ENCODE measurements at regions not wholly inside any gene's neighbourhood (a gene's known extent, or its start where the extent isn't known, plus 50 kb on each side); places are given as distances from the start of the nearest gene placed in this dataset.

DNA sequence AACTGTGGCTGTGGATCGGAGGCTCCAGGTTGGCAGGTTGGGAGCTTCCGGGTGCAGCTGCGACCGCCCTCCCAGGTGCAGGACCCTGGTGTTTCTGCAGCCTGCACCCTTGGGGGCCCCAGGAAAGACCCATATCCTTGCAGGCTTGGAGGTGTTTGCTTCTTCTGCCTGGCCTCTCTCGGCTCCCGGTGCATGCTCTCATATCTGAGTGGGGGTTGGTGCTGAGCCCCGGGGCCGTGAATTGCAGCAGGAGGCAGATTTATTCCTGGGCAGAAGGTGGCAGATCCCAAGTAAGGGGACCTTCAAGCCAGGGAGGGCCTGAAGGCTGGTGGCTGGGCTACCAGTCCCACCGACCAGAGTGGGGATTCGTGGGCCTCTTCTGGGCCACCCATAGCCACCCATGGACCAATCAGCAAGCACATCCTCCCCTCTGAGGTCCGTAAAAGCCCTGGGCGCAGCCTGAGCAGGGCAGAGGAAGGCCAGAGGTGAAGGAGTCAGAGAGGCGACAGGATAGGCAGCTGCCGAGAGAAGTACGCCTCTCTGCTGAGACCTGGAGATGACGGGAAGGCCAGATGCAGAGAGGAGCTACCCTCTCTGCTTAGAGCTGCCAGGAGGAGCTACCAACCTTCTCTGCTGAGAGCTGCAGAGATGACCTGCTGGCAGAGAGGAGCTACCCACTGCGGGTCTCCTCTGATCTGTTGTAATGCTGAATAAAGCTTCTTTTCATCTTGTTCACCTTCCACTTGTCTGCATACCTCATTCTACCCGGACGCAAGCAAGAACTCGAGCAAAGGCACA, 1279.0 kb upstream of the LRRTM1 start:
- TF ChIP-seq ZNF175 (tag by site-specific recombination; IDR thresholded peaks at IDR 0.05) = no peak
- no peak for TF ChIP-seq ZNF837 (tag by site-specific recombination; IDR thresholded peaks at IDR 0.05)
- no peak for TF ChIP-seq ZNF518A (tag by site-specific recombination; conservative IDR thresholded peaks at IDR 0.05; ENCODE audit: low read depth)
- TF ChIP-seq, protein P1, sequence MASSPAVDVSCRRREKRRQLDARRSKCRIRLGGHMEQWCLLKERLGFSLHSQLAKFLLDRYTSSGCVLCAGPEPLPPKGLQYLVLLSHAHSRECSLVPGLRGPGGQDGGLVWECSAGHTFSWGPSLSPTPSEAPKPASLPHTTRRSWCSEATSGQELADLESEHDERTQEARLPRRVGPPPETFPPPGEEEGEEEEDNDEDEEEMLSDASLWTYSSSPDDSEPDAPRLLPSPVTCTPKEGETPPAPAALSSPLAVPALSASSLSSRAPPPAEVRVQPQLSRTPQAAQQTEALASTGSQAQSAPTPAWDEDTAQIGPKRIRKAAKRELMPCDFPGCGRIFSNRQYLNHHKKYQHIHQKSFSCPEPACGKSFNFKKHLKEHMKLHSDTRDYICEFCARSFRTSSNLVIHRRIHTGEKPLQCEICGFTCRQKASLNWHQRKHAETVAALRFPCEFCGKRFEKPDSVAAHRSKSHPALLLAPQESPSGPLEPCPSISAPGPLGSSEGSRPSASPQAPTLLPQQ (tag by site-specific recombination; IDR thresholded peaks at IDR 0.05) = no peak
- no peak for TF ChIP-seq GLIS2 (tag by site-specific recombination; IDR thresholded peaks at IDR 0.05)
- no peak for TF ChIP-seq PRDM10 (tag by site-specific recombination; IDR thresholded peaks at IDR 0.05)
- no peak for TF ChIP-seq ZNF239 (tag by site-specific recombination; IDR thresholded peaks at IDR 0.05)
- no peak for TF ChIP-seq FEZF1 (tag by site-specific recombination; IDR thresholded peaks at IDR 0.05)
- TF ChIP-seq ZEB2 (tag by site-specific recombination; IDR thresholded peaks at IDR 0.05) = no peak
- no peak for TF ChIP-seq GLIS1 (tag by site-specific recombination; IDR thresholded peaks at IDR 0.05)
- no peak for TF ChIP-seq ZFP41 (tag by site-specific recombination; IDR thresholded peaks at IDR 0.05; ENCODE audit: borderline replicate concordance)
- no peak for TF ChIP-seq ZNF76 (tag by site-specific recombination; IDR thresholded peaks at IDR 0.05; ENCODE audit: borderline replicate concordance, low read depth)
- no peak for TF ChIP-seq SCRT2 (tag by site-specific recombination; IDR thresholded peaks at IDR 0.05)
- no peak for TF ChIP-seq HIC1 (tag by site-specific recombination; IDR thresholded peaks at IDR 0.05)
- Histone ChIP-seq H3K4me1 (ENCODE audit: control insufficient read depth, insufficient read depth, low read length) (no peaks in the 10 kb centered on the region), H3K27ac (ENCODE audit: extremely low read depth, low read depth, low read length) (no peak overlapping the region), H3K9me3 (ENCODE audit: control insufficient read depth, insufficient read depth, low read depth, low read length) (no peaks in the 10 kb centered on the region), H3K4me3 (ENCODE audit: low read depth, low read length) (no peak overlapping the region), H3K36me3 (ENCODE audit: control insufficient read depth in 2 of 2, insufficient read depth in 1 of 2, low read length in 2 of 2) (no peaks in the 10 kb centered on the region)
- CTCF ChIA-PET = no interaction called here
- POLR2A ChIA-PET = no interaction called here

Data from HEK293 (cell line).